NB4 (cell line): ENCODE measurements at regions not wholly inside any gene's neighbourhood (a gene's known extent, or its start where the extent isn't known, plus 50 kb on each side); places are given as distances from the start of the nearest gene placed in this dataset.
"Not testable (repeated sequence)": the region's sequence is repeated elsewhere in the genome, so short reads cannot be mapped to it uniquely, and the experiment has no call there.

Experiments
- CTCF ChIP-seq: IDR thresholded peaks from one replicate; pipeline ENCODE4 v1.5.1; 2012; ENCODE audit warnings: low read depth, low read length
- MAX ChIP-seq: IDR thresholded peaks from 2 replicates; pipeline ENCODE4 v1.6.1; 2011; ENCODE audit warnings: low read depth, low read length
- MYC ChIP-seq: IDR thresholded peaks from 2 replicates; pipeline ENCODE4 v1.6.1; 2011; ENCODE audit warnings: low read depth, low read length
- POLR2A ChIP-seq: IDR thresholded peaks from 2 replicates; pipeline ENCODE4 v1.6.1; 2011; ENCODE audit warnings: mild to moderate bottlenecking; ENCODE audit not compliant: insufficient read length; ENCODE audit errors: extremely low read depth

- not testable (repeated sequence) for TF ChIP-seq CTCF, POLR2A, MAX, MYC
Observed at GRCh38 chr9:41059603-41060002, 68.9 kb downstream of the FOXD4L6 start.
